Omental fat pad (tissue), 3 donors: ENCODE measurements at regions not wholly inside any gene's neighbourhood (a gene's known extent, or its start where the extent isn't known, plus 50 kb on each side); places are given as distances from the start of the nearest gene placed in this dataset.

ENCODE experiments used
- ATAC-seq: fragments of 150-250 bp; one replicate; pipeline ENCODE4 v1.9.1; 2016; ENCODE audit warnings: mild to moderate bottlenecking, moderate library complexity; ENCODE audit not compliant: low FRiP score
- DNase-seq: peaks from one replicate; pipeline ENCODE4 v3.0.0-alpha.2; 2019; ENCODE audit warnings: low spot score
- CTCF ChIP-seq, 3 donors: fragments of 450-650 bp; IDR thresholded peaks; one replicate each; pipeline ENCODE4 v1.5.1; 2016 to 2017; ENCODE audit warnings: antibody characterized with exemption in 3 of 3, mild to moderate bottlenecking in 3 of 3, moderate library complexity in 2 of 3

- ATAC-seq = no peak
- TF ChIP-seq CTCF (IDR thresholded peaks at IDR 0.05) = no peak
- DNase-seq = no peak
Observed at GRCh38 chr1:96060621-96061020, 661.0 kb upstream of the PTBP2 start.

GRCh38 chr1:96072021-96072420 is 649.6 kb upstream of the PTBP2 start:
- no peak for TF ChIP-seq CTCF (IDR thresholded peaks at IDR 0.05)
- no peak for DNase-seq
- no peak for ATAC-seq

- DNase-seq (no peak), ATAC-seq (no peak)
- no peak for TF ChIP-seq CTCF (IDR thresholded peaks at IDR 0.05)
Observed at GRCh38 chr1:96073100-96073499, 648.5 kb upstream of the PTBP2 start.

GRCh38 chr1:96074422-96074821 is 647.2 kb upstream of the PTBP2 start:
- ATAC-seq (no peak), DNase-seq (no peak)
- no peak for TF ChIP-seq CTCF (IDR thresholded peaks at IDR 0.05)

- ATAC-seq (no peak), DNase-seq (no peak)
- TF ChIP-seq CTCF (IDR thresholded peaks at IDR 0.05) = no peak
Observed at GRCh38 chr1:96074876-96075577, 646.6 kb upstream of the PTBP2 start.

GRCh38 chr1:96075704-96076455 is 645.7 kb upstream of the PTBP2 start:
- ATAC-seq (no peak), DNase-seq (no peak)
- TF ChIP-seq CTCF (IDR thresholded peaks at IDR 0.05) = no peak

- TF ChIP-seq CTCF (IDR thresholded peaks at IDR 0.05) = no peak
- ATAC-seq = no peak
- no peak for DNase-seq
Observed at GRCh38 chr1:96076589-96076988, 645.0 kb upstream of the PTBP2 start.
